Esophagus muscularis mucosa (tissue), 3 donors: ENCODE measurements at regions not wholly inside any gene's neighbourhood (a gene's known extent, or its start where the extent isn't known, plus 50 kb on each side); places are given as distances from the start of the nearest gene placed in this dataset.

Source experiments
- CTCF ChIP-seq, 3 experiments: fragments of 200-600 bp in 2 of 3; fragments of 450-650 bp in 1 of 3; sonication (generic) in 2 of 3; IDR thresholded peaks; one replicate each; pipeline ENCODE4 v1.5.1; 2017 to 2019; ENCODE audit warnings: antibody characterized with exemption in 3 of 3, mild to moderate bottlenecking in 2 of 3, moderate library complexity in 1 of 3
- POLR2A ChIP-seq: fragments of 450-650 bp; IDR thresholded peaks from one replicate; pipeline ENCODE4 v1.6.1; 2017; ENCODE audit warnings: antibody characterized with exemption, moderate library complexity, mild to moderate bottlenecking, low read depth

GRCh38 chr13:72527333-72527732 is 200.1 kb downstream of the MZT1 start:
- no peak for TF ChIP-seq POLR2A
- no peak for TF ChIP-seq CTCF (IDR thresholded peaks at IDR 0.05)
